HepG2 (cell line): ENCODE measurements at regions not wholly inside any gene's neighbourhood (a gene's known extent, or its start where the extent isn't known, plus 50 kb on each side); places are given as distances from the start of the nearest gene placed in this dataset.

ENCODE experiments used
- ATAC-seq: fragments of 200-7000 bp; cut with Tn5 transposase; 3 replicates; pipeline ENCODE4 v1.9.1; 2020; ENCODE audit warnings: mild to moderate bottlenecking, moderate library complexity
- BruUV-seq: library from RNA; stranded (reverse); fragments of 400-500 nt; replicated peaks from 2 replicates; lab custom pipeline; 2021; lab: Mats Ljungman, UMichigan
- CTCF ChIA-PET: fragments of 300-600 bp; formaldehyde crosslinking; extraction: SDS; loops from one replicate; lab custom pipeline; 2021; ENCODE audit warnings: low total read pairs, inconsistent platforms, low intra/inter-chr PET ratio; lab: Yijun Ruan, JAX
- POLR2A ChIA-PET: fragments of 350-600 bp; sonication (Branson Sonifier 250); formaldehyde crosslinking; loops from one replicate; lab custom pipeline; 2020; ENCODE audit warnings: antibody characterized with exemption, inconsistent platforms; lab: Yijun Ruan, JAX
- DNase-seq: peaks from one replicate; pipeline ENCODE4 v3.0.0-alpha.2; 2015; ENCODE audit warnings: low spot score
- FAIRE-seq: peaks from 3 replicates; lab custom pipeline; 2011; peaks lifted over from hg19 to GRCh38; lab: Jason Lieb, UNC
- H2AFZ ChIP-seq: one replicate; pipeline ENCODE4 v1.6.1; 2011; ENCODE audit warnings: low read length, inconsistent platforms
- H3K27ac ChIP-seq: fragments of 300-600 bp; 3 replicates; pipeline ENCODE4 v1.8.0; 2011; ENCODE audit warnings: mixed run types, mild to moderate bottlenecking, mixed read lengths, low read length, inconsistent platforms; ENCODE audit not compliant: insufficient read depth; ENCODE audit errors: extremely low read length
- H3K27me3 ChIP-seq, 2 experiments: fragments of 200-600 bp in 1 of 2; 2 replicates in 1 of 2; 3 replicates in 1 of 2; pipeline versions ENCODE4 v1.6.0 to v1.8.0; 2011; ENCODE audit warnings: low read length in 2 of 2, mild to moderate bottlenecking in 2 of 2, moderate library complexity in 2 of 2, inconsistent platforms in 1 of 2; ENCODE audit not compliant: insufficient read depth in 2 of 2, control insufficient read depth in 1 of 2
- H3K36me3 ChIP-seq, 2 experiments: fragments of 200-600 bp in 1 of 2; replicated peaks in 1 of 2; 2 replicates in 1 of 2; 3 replicates in 1 of 2; pipeline versions ENCODE4 v1.5.1 to v1.8.0; 2011; ENCODE audit warnings: low read length in 2 of 2, inconsistent platforms in 1 of 2; ENCODE audit not compliant: insufficient read depth in 2 of 2, control insufficient read depth in 1 of 2
- H3K4me1 ChIP-seq: 2 replicates; pipeline ENCODE4 v1.5.1; 2012; ENCODE audit warnings: low read length, inconsistent platforms; ENCODE audit not compliant: insufficient read depth
- H3K4me2 ChIP-seq: 2 replicates; pipeline ENCODE4 v1.6.0; 2011; ENCODE audit warnings: low read depth, low read length, inconsistent platforms
- H3K4me3 ChIP-seq, 3 experiments: fragments of 200-600 bp in 1 of 3; sonication (generic), shearing (Covaris generic) in 1 of 3; replicated peaks in 1 of 3; 2 replicates each; pipeline ENCODE4 v1.5.1; 2011 to 2016; ENCODE audit warnings: low read length in 3 of 3, inconsistent platforms in 2 of 3, low read depth in 2 of 3, mild to moderate bottlenecking in 2 of 3, control low read depth in 1 of 3, mixed read lengths in 1 of 3; ENCODE audit not compliant: insufficient read depth in 1 of 3
- H3K79me2 ChIP-seq: one replicate; pipeline ENCODE4 v1.6.1; 2011; ENCODE audit warnings: low read length, inconsistent platforms; ENCODE audit not compliant: insufficient read depth
- H3K9ac ChIP-seq: 2 replicates; pipeline ENCODE4 v1.6.0; 2011; ENCODE audit warnings: mild to moderate bottlenecking, low read depth, low read length, inconsistent platforms; ENCODE audit not compliant: insufficient read depth
- H3K9me3 ChIP-seq: 2 replicates; pipeline ENCODE4 v1.5.1; 2012; ENCODE audit warnings: mild to moderate bottlenecking, low read length
- H4K20me1 ChIP-seq: 2 replicates; pipeline ENCODE4 v1.6.0; 2011; ENCODE audit warnings: inconsistent platforms, mild to moderate bottlenecking, low read length, moderate library complexity; ENCODE audit not compliant: insufficient read depth
- FOXA1 ChIP-seq, 2 experiments: fragments of 450-650 bp in 1 of 2; sonication (generic) in 1 of 2; formaldehyde crosslinking in 1 of 2; IDR thresholded peaks; 2 replicates each; pipeline versions ENCODE4 v1.4.0 to v1.6.1; 2016 to 2020; ENCODE audit warnings: missing genetic modification reagents in 1 of 2
- KIAA2018 ChIP-seq: sonication (generic); formaldehyde crosslinking; IDR thresholded peaks from 2 replicates; pipeline ENCODE4 v1.5.0; 2020; ENCODE audit warnings: mild to moderate bottlenecking, missing genetic modification reagents, borderline replicate concordance
- MIER2 ChIP-seq: IDR thresholded peaks from 2 replicates; pipeline ENCODE4 v1.6.1; 2016; ENCODE audit warnings: missing biosample characterization, missing genetic modification reagents
- STAG1 ChIP-seq: sonication (generic); formaldehyde crosslinking; IDR thresholded peaks from 2 replicates; pipeline ENCODE4 v1.4.0; 2020; ENCODE audit warnings: missing genetic modification reagents
- ZNF558 ChIP-seq: sonication (generic); formaldehyde crosslinking; IDR thresholded peaks from 2 replicates; pipeline ENCODE4 v1.9.0; 2022; ENCODE audit warnings: mild to moderate bottlenecking, missing genetic modification reagents, borderline replicate concordance
- ZNF672 ChIP-seq: sonication (generic); formaldehyde crosslinking; IDR thresholded peaks from 2 replicates; pipeline ENCODE4 v1.8.1; 2022; ENCODE audit warnings: missing genetic modification reagents
- ZNF816 ChIP-seq: sonication (generic); formaldehyde crosslinking; IDR thresholded peaks from 2 replicates; pipeline ENCODE4 v1.8.0; 2022; ENCODE audit warnings: missing genetic modification reagents, mild to moderate bottlenecking, borderline replicate concordance
- WGBS: methylation state at CpG from one replicate; pipeline ENCODE4 v1.1.6; 2017; ENCODE audit warnings: low lambda C conversion rate; 5-methylcytosine and 5-hydroxymethylcytosine counted together
- in situ Hi-C: cut with HindIII; loops from 2 replicates; pipeline ENCODE4 v1.10.0; 2017; ENCODE audit warnings: low pct_unique_long_range_greater_than_20kb; ENCODE audit not compliant: extremely low pct_ligation_motif_present
- intact Hi-C: fragments of 100-400 bp; cut with micrococcal nuclease; formaldehyde crosslinking; loops from one replicate; pipeline ENCODE4 v1.10.0; 2022; ENCODE audit not compliant: unreplicated experiment

GRCh38 chr4:4735136-4735750 is 124.2 kb upstream of the MSX1 start (continued):
- TF ChIP-seq KIAA2018 (CRISPR knock-in tag) (no peak), STAG1 (CRISPR knock-in tag) (no peak), MIER2 (CRISPR knock-in tag) (no peak)
- TF ChIP-seq, all 625 proteins: peak for 0

GRCh38 chr4:4734425-4734824 is 125.0 kb upstream of the MSX1 start:
- Histone ChIP-seq H3K36me3 (no peaks in the 10 kb centered on the region), H2AFZ (no peak overlapping the region), H3K9ac (no peak overlapping the region), H4K20me1 (no peaks in the 10 kb centered on the region), H3K4me1 (0 out of 2 replicates have a peak, but pooled peaks cover 12% of the 10 kb centered on the region), H3K4me3 (no peak overlapping the region), H3K9me3 (no peaks in the 10 kb centered on the region), H3K4me2 (no peak overlapping the region), H3K27me3 (no peaks in the 10 kb centered on the region), H3K79me2 (no peaks in the 10 kb centered on the region), H3K27ac (no peak overlapping the region)
- FAIRE-seq (no peak), DNase-seq (no peak), ATAC-seq (no peak)
- 72% methylated on average over 2 of the region's 5 CpGs for WGBS
- TF ChIP-seq ZNF672 (CRISPR knock-in tag) (no peak), ZNF558 (CRISPR knock-in tag) (no peak), ZNF816 (CRISPR knock-in tag) (no peak), FOXA1 (IDR thresholded peaks at IDR 0.05) (no peak), FOXA1 (CRISPR knock-in tag; IDR thresholded peaks at IDR 0.05) (no peak)
- in situ Hi-C loops, result no loop called here
- ChIA-PET CTCF (no interaction called here), POLR2A (no interaction called here)
- intact Hi-C loops, result no loop called here
- BruUV-seq, result no TSS peak
